SK-N-SH treated with all-trans-retinoic acid at 6 μM for 48 hours (cell line): ENCODE measurements at regions not wholly inside any gene's neighbourhood (a gene's known extent, or its start where the extent isn't known, plus 50 kb on each side); places are given as distances from the start of the nearest gene placed in this dataset.

Source experiments
- ARNTL ChIP-seq: fragments of 450-650 bp; formaldehyde crosslinking; IDR thresholded peaks from 2 replicates; pipeline ENCODE4 v1.5.0; 2020; ENCODE audit warnings: low read depth, mild to moderate bottlenecking, moderate library complexity, borderline replicate concordance
- BACH2 ChIP-seq: fragments of 250-450 bp; sonication (Bioruptor Pico); IDR thresholded peaks from 2 replicates; pipeline ENCODE4 v1.9.0; 2021; ENCODE audit warnings: mild to moderate bottlenecking, borderline replicate concordance
- CSRNP3 ChIP-seq: fragments of 250-450 bp; sonication (Bioruptor Pico); IDR thresholded peaks from 2 replicates; pipeline ENCODE4 v1.5.1; 2021; ENCODE audit warnings: mild to moderate bottlenecking, moderate library complexity
- RARB ChIP-seq: fragments of 250-450 bp; sonication (Bioruptor Pico); IDR thresholded peaks from 2 replicates; pipeline ENCODE4 v1.8.0; 2021; ENCODE audit warnings: mild to moderate bottlenecking, moderate library complexity
- SNAI2 ChIP-seq: fragments of 250-450 bp; sonication (Bioruptor Pico); IDR thresholded peaks from 2 replicates; pipeline ENCODE4 v1.5.0; 2020; ENCODE audit warnings: mild to moderate bottlenecking, moderate library complexity
- TOX ChIP-seq: fragments of 250-450 bp; sonication (Bioruptor Pico); IDR thresholded peaks from 2 replicates; pipeline ENCODE4 v1.8.0; 2021; ENCODE audit warnings: mild to moderate bottlenecking, moderate library complexity, borderline replicate concordance
- TSHZ2 ChIP-seq: fragments of 250-450 bp; sonication (Bioruptor Pico); IDR thresholded peaks from 2 replicates; pipeline ENCODE4 v1.5.0; 2020; ENCODE audit warnings: mild to moderate bottlenecking, moderate library complexity
- ZC3H10 ChIP-seq: fragments of 250-450 bp; sonication (Bioruptor Pico); IDR thresholded peaks from 2 replicates; pipeline ENCODE4 v1.5.1; 2021; ENCODE audit warnings: mild to moderate bottlenecking, moderate library complexity
- ZFP3 ChIP-seq: fragments of 250-450 bp; sonication (Bioruptor Pico); IDR thresholded peaks from 2 replicates; pipeline ENCODE4 v1.5.0; 2020; ENCODE audit warnings: mild to moderate bottlenecking, moderate library complexity
- ZFP30 ChIP-seq: fragments of 450-650 bp; formaldehyde crosslinking; IDR thresholded peaks from 2 replicates; pipeline ENCODE4 v1.5.0; 2022; ENCODE audit warnings: mild to moderate bottlenecking, moderate library complexity
- ZNF8 ChIP-seq: fragments of 450-650 bp; formaldehyde crosslinking; IDR thresholded peaks from 2 replicates; pipeline ENCODE4 v1.5.0; 2020; ENCODE audit warnings: mild to moderate bottlenecking, moderate library complexity
- TF ChIP-seq, protein P1 (sequence below): fragments of 250-450 bp; sonication (Bioruptor Pico); IDR thresholded peaks from 2 replicates; pipeline ENCODE4 v1.5.1; 2020; ENCODE audit warnings: low read depth, mild to moderate bottlenecking, moderate library complexity
- TF ChIP-seq, protein P2 (sequence below): fragments of 250-450 bp; sonication (Bioruptor Pico); IDR thresholded peaks from 2 replicates; pipeline ENCODE4 v1.8.0; 2020; ENCODE audit warnings: mild to moderate bottlenecking, moderate library complexity, borderline replicate concordance

GRCh38 chr17:15106540-15106939, 158.6 kb downstream of the PMP22 start:
- TF ChIP-seq, protein P1, sequence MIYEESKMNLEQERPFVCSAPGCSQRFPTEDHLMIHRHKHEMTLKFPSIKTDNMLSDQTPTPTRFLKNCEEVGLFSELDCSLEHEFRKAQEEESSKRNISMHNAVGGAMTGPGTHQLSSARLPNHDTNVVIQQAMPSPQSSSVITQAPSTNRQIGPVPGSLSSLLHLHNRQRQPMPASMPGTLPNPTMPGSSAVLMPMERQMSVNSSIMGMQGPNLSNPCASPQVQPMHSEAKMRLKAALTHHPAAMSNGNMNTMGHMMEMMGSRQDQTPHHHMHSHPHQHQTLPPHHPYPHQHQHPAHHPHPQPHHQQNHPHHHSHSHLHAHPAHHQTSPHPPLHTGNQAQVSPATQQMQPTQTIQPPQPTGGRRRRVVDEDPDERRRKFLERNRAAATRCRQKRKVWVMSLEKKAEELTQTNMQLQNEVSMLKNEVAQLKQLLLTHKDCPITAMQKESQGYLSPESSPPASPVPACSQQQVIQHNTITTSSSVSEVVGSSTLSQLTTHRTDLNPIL (CRISPR knock-in tag), result no peak
- no peak for TF ChIP-seq ZFP30 (CRISPR knock-in tag)
- no peak for TF ChIP-seq TSHZ2
- TF ChIP-seq SNAI2 (CRISPR knock-in tag), result no peak
- TF ChIP-seq BACH2 (CRISPR knock-in tag), result no peak
- TF ChIP-seq CSRNP3 (CRISPR knock-in tag), result no peak
- no peak for TF ChIP-seq TOX (CRISPR knock-in tag)
- no peak for TF ChIP-seq ARNTL (CRISPR knock-in tag)
- TF ChIP-seq ZFP3, result no peak
- TF ChIP-seq, protein P2, sequence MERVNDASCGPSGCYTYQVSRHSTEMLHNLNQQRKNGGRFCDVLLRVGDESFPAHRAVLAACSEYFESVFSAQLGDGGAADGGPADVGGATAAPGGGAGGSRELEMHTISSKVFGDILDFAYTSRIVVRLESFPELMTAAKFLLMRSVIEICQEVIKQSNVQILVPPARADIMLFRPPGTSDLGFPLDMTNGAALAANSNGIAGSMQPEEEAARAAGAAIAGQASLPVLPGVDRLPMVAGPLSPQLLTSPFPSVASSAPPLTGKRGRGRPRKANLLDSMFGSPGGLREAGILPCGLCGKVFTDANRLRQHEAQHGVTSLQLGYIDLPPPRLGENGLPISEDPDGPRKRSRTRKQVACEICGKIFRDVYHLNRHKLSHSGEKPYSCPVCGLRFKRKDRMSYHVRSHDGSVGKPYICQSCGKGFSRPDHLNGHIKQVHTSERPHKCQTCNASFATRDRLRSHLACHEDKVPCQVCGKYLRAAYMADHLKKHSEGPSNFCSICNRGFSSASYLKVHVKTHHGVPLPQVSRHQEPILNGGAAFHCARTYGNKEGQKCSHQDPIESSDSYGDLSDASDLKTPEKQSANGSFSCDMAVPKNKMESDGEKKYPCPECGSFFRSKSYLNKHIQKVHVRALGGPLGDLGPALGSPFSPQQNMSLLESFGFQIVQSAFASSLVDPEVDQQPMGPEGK (CRISPR knock-in tag), result no peak
- no peak for TF ChIP-seq ZC3H10 (CRISPR knock-in tag)
- TF ChIP-seq RARB (CRISPR knock-in tag), result no peak
- no peak for TF ChIP-seq ZNF8 (CRISPR knock-in tag)
